Esophagus squamous epithelium (tissue), 5 donors: ENCODE measurements at regions not wholly inside any gene's neighbourhood (a gene's known extent, or its start where the extent isn't known, plus 50 kb on each side); places are given as distances from the start of the nearest gene placed in this dataset.

ENCODE experiments used
- DNase-seq: peaks from one replicate; lab custom pipeline; 2025; lab: John Stamatoyannopoulos, UW
- H3K27ac ChIP-seq, 4 donors: fragments of 200-600 bp; sonication (generic); one replicate each; pipeline ENCODE4 v1.5.1; 2016 to 2019; ENCODE audit warnings: mild to moderate bottlenecking in 1 of 4
- H3K27me3 ChIP-seq, 4 donors: fragments of 200-600 bp; sonication (generic); 1 replicate in 3 of 4; 2 replicates in 1 of 4; pipeline versions ENCODE4 v1.5.1 to v1.6.0; 2017 to 2021; ENCODE audit warnings: antibody characterized with exemption in 1 of 4
- H3K36me3 ChIP-seq, 3 donors: fragments of 200-600 bp; sonication (generic); one replicate each; pipeline ENCODE4 v1.5.1; 2016 to 2019
- H3K4me1 ChIP-seq, 3 donors: fragments of 200-600 bp; sonication (generic); one replicate each; pipeline ENCODE4 v1.5.1; 2017 to 2019
- H3K4me3 ChIP-seq, 4 donors: fragments of 200-600 bp; sonication (generic); 1 replicate in 3 of 4; 2 replicates in 1 of 4; pipeline ENCODE4 v1.5.1; 2016 to 2019; ENCODE audit warnings: mild to moderate bottlenecking in 2 of 4, moderate library complexity in 1 of 4
- H3K9me3 ChIP-seq, 3 donors: fragments of 200-600 bp; sonication (generic); one replicate each; pipeline ENCODE4 v1.5.1; 2016 to 2019
- POLR2A ChIP-seq, 4 donors: fragments of 450-650 bp; IDR thresholded peaks; one replicate each; pipeline ENCODE4 v1.6.1; 2017; ENCODE audit warnings: antibody characterized with exemption in 4 of 4, mild to moderate bottlenecking in 4 of 4, moderate library complexity in 3 of 4
- WGBS, 2 donors: methylation state at CpG; one replicate each; pipeline ENCODE4 v1.1.5; 2018; 5-methylcytosine and 5-hydroxymethylcytosine counted together
- intact Hi-C: fragments of 100-400 bp; cut with DNase I; formaldehyde crosslinking; loops from one replicate; pipeline ENCODE4 v1.15.0; 2022
- TF ChIP-seq, protein P1 (sequence below), 6 experiments: fragments of 450-650 bp in 4 of 6; fragments of 200-600 bp in 2 of 6; sonication (generic) in 2 of 6; IDR thresholded peaks; one replicate each; pipeline ENCODE4 v1.5.1; 2016 to 2019; ENCODE audit warnings: antibody characterized with exemption in 6 of 6, mild to moderate bottlenecking in 4 of 6, moderate library complexity in 4 of 6
- donor health status: DM: yes; HTN: yes; CAD: no.

DNA sequence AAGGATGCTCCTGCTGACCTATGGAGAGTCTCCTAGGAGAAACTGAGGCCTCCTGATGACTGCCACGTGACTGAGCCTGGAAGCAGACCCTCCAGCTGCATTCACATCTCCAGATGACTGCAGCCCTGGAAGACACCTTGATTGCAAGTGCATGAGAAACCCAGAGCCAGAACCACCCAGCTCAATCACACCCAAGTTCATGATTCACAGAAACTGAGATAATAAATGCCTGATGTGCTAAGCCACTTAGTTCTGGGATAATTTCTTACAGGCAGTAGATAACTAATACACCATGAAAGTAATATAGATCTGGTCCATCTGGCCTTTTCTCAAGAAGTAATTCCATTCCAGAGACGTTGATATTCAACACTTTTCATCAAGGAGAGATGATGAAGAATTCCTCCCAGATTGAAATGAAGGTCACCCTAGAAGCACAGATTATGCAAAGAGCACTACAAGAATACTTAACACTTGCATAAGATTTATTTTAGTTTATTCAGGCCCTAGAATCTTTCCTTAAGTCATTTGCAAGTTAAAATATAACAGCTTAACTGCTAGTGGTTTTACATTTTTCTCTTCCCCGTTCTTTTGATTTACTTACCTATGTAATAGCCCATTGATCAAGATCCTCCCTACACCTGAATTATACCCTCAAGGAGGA lies 208.2 kb upstream of the INHBA start:
- H3K27ac ChIP-seq = no peak overlapping the region
- no peaks in the 10 kb centered on the region for H3K27me3 ChIP-seq
- 54 to 84% methylated on average over 3 of the region's 3 CpGs for WGBS, 2 donors
- no peak for TF ChIP-seq POLR2A (IDR thresholded peaks at IDR 0.05)
- TF ChIP-seq, protein P1, sequence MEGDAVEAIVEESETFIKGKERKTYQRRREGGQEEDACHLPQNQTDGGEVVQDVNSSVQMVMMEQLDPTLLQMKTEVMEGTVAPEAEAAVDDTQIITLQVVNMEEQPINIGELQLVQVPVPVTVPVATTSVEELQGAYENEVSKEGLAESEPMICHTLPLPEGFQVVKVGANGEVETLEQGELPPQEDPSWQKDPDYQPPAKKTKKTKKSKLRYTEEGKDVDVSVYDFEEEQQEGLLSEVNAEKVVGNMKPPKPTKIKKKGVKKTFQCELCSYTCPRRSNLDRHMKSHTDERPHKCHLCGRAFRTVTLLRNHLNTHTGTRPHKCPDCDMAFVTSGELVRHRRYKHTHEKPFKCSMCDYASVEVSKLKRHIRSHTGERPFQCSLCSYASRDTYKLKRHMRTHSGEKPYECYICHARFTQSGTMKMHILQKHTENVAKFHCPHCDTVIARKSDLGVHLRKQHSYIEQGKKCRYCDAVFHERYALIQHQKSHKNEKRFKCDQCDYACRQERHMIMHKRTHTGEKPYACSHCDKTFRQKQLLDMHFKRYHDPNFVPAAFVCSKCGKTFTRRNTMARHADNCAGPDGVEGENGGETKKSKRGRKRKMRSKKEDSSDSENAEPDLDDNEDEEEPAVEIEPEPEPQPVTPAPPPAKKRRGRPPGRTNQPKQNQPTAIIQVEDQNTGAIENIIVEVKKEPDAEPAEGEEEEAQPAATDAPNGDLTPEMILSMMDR (IDR thresholded peaks at IDR 0.05) = no peak
- no peak overlapping the region for H3K4me3 ChIP-seq
- no peaks in the 10 kb centered on the region for H3K9me3 ChIP-seq
- intact Hi-C loops = no loop called here
- no peak for DNase-seq
- peaks cover 0 to 4% (median 0%) of the 10 kb centered on the region in 3 donors for H3K4me1 ChIP-seq
- no peaks in the 10 kb centered on the region for H3K36me3 ChIP-seq

DNA sequence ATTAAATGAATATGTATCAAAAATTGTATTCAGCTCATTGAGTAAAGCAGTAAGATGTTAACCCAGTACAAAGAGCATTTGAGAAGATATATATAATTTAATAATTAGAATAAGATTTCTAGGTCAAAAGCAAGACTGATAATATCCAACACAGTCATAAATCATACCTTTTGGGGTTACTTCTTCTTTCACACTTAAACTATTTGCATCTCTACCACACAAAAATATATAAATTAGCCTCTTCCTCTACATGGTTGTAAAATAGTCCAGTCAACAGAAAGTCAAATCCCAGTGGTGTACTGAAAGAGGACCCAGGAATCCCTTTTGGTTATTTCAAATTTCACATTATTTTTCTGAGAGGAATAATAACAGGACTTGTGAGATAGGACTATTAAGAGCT lies 204.6 kb upstream of the INHBA start:
- no peaks in the 10 kb centered on the region for H3K9me3 ChIP-seq
- H3K4me3 ChIP-seq = no peak overlapping the region
- no peaks in the 10 kb centered on the region for H3K36me3 ChIP-seq
- TF ChIP-seq, protein P1 (IDR thresholded peaks at IDR 0.05) = no peak
- no peak for TF ChIP-seq POLR2A (IDR thresholded peaks at IDR 0.05)
- no peaks in the 10 kb centered on the region for H3K4me1 ChIP-seq
- H3K27me3 ChIP-seq = no peaks in the 10 kb centered on the region
- no peak overlapping the region for H3K27ac ChIP-seq
- intact Hi-C loops = no loop called here
- no peak for DNase-seq

DNA sequence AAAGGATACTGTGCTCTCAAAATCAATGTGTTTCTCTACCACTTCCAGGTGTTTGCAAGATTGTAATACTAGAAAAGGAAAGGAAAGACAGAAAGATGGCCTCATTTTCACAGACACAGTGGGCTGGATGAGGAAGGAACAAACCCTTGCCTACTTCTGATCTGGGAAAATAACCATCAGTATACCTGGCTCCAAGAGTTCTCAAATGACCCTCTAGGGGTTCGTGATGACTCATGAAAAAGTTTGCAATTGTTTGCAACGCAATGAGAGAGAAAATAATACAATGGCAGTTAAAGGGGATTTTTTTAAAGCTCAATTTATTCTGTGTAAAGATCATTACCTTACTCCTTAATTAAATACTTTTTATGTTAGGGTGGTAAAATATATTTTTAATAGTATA lies 197.6 kb upstream of the INHBA start:
- Histone ChIP-seq H3K36me3 (no peaks in the 10 kb centered on the region), H3K9me3 (no peaks in the 10 kb centered on the region), H3K27ac (no peak overlapping the region), H3K27me3 (no peaks in the 10 kb centered on the region), H3K4me3 (no peak overlapping the region), H3K4me1 (no peaks in the 10 kb centered on the region)
- no peak for DNase-seq
- intact Hi-C loops = no loop called here
- TF ChIP-seq, protein P1 (IDR thresholded peaks at IDR 0.05) = no peak
- no peak for TF ChIP-seq POLR2A (IDR thresholded peaks at IDR 0.05)
- WGBS, 2 donors = 36 to 47% methylated on average over 2 of the region's 2 CpGs

DNA sequence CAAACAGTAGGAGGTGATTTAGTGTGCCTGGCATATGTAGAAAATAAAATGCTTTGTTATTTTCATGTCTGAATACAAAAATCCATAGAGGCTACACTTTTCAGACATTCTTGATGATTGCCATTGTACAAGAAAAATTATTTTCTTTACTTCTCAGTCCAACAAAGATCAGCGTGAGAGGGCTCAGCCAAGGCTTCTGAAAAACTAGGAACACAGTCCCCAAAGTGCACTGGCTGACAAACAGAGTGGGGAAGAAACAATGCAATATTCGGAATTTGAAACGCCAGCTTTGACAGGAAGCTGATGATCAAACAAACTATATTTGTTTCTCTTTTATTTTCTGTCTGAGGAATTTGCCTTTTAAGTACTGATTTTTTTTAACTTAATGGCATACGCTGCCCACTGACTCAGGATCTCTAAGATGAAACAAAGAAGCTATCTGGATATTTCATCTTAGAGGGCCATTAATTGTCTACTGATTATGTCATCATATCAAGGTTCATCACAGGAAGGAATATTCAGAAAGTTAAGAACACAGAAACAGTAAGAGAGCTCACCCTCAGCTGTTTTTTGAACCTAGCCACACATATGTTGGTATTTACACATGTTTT lies 197.0 kb upstream of the INHBA start:
- 47 to 65% methylated on average over 4 of the region's 4 CpGs for WGBS, 2 donors
- intact Hi-C loops = no loop called here
- TF ChIP-seq, protein P1 (IDR thresholded peaks at IDR 0.05) = no peak
- no peak for TF ChIP-seq POLR2A (IDR thresholded peaks at IDR 0.05)

DNA sequence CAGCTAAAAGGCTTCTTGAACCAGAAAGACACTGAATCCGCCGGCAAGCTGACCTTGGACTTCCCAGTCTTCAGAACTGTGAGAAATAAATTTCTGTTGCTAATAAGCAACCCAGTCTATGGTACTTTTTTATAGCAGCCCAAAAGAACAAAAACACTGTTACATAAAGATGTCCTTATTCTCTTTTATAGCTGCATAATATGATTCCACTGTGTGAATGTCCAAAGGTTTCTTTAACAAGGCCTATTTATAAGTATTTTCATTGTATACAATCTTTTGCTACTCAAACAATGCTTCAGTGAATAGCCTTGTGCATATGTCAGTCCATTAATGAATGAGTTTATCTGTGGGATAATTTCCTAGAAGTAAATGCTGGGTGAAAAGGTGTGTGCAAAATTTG lies 190.8 kb upstream of the INHBA start:
- Histone ChIP-seq H3K27me3 (no peaks in the 10 kb centered on the region), H3K4me3 (no peak overlapping the region), H3K4me1 (no peaks in the 10 kb centered on the region), H3K36me3 (no peaks in the 10 kb centered on the region), H3K27ac (no peak overlapping the region), H3K9me3 (no peaks in the 10 kb centered on the region)
- no peak for TF ChIP-seq POLR2A (IDR thresholded peaks at IDR 0.05)
- TF ChIP-seq, protein P1 (IDR thresholded peaks at IDR 0.05) = no peak
- 88 to 93% methylated on average over 2 of the region's 2 CpGs for WGBS, 2 donors
- intact Hi-C loops = no loop called here
- DNase-seq = no peak

More for the DNA sequence above, 197.0 kb upstream of the INHBA start:
- H3K27ac ChIP-seq = no peak overlapping the region
- H3K27me3 ChIP-seq = no peaks in the 10 kb centered on the region
- no peak overlapping the region for H3K4me3 ChIP-seq
- no peaks in the 10 kb centered on the region for H3K4me1 ChIP-seq
- no peaks in the 10 kb centered on the region for H3K36me3 ChIP-seq
- no peak for DNase-seq
- no peaks in the 10 kb centered on the region for H3K9me3 ChIP-seq
